K562 (cell line): ENCODE measurements at regions not wholly inside any gene's neighbourhood (a gene's known extent, or its start where the extent isn't known, plus 50 kb on each side); places are given as distances from the start of the nearest gene placed in this dataset.

Experiments used
- MTA2 ChIP-seq: fragments of 450-650 bp; IDR thresholded peaks from 2 replicates; pipeline ENCODE4 v1.6.1; 2016; ENCODE audit warnings: low read depth
- MTF1 ChIP-seq: fragments of 250-450 bp; sonication (Bioruptor Pico); IDR thresholded peaks from 2 replicates; pipeline ENCODE4 v1.9.0; 2021; ENCODE audit warnings: moderate library complexity, mild to moderate bottlenecking, inconsistent platforms, borderline replicate concordance
- RBM25 ChIP-seq: fragments of 200-400 bp; formaldehyde crosslinking; IDR thresholded peaks from 2 replicates; pipeline ENCODE4 v1.6.1; 2018; ENCODE audit warnings: low read length, low read depth, moderate library complexity; ENCODE audit not compliant: severe bottlenecking
- RCOR1 ChIP-seq, 2 experiments: IDR thresholded peaks; 2 replicates each; pipeline ENCODE4 v1.6.1; 2012; ENCODE audit warnings: low read depth in 2 of 2, low read length in 2 of 2, borderline replicate concordance in 1 of 2, improper control_type of control experiment in 1 of 2
- TSC22D4 ChIP-seq: fragments of 450-650 bp; IDR thresholded peaks from 2 replicates; pipeline ENCODE4 v1.6.1; 2016; ENCODE audit warnings: missing genetic modification characterization, missing biosample characterization, control low read depth
- TF ChIP-seq, protein P1 (sequence below): fragments of 250-450 bp; sonication (Bioruptor Pico); IDR thresholded peaks from 2 replicates; pipeline ENCODE4 v1.5.1; 2021; ENCODE audit warnings: mild to moderate bottlenecking
- TF ChIP-seq, protein P2 (sequence below), 2 experiments: fragments of 450-650 bp in 1 of 2; sonication (generic) in 1 of 2; formaldehyde crosslinking; conservative IDR thresholded peaks; 2 replicates each; pipeline versions ENCODE4 v1.4.0 to v1.8.1; 2020 to 2022; ENCODE audit warnings: mild to moderate bottlenecking in 1 of 2, missing genetic modification reagents in 1 of 2
- TF ChIP-seq, protein P3 (sequence below): sonication (generic); formaldehyde crosslinking; IDR thresholded peaks from 2 replicates; pipeline ENCODE4 v1.9.0; 2022; ENCODE audit warnings: mild to moderate bottlenecking, missing genetic modification reagents
- TF ChIP-seq, protein P4 (sequence below): fragments of 250-450 bp; sonication (Bioruptor Pico); IDR thresholded peaks from 2 replicates; pipeline ENCODE4 v1.4.0; 2020; ENCODE audit warnings: mild to moderate bottlenecking, moderate library complexity

DNA sequence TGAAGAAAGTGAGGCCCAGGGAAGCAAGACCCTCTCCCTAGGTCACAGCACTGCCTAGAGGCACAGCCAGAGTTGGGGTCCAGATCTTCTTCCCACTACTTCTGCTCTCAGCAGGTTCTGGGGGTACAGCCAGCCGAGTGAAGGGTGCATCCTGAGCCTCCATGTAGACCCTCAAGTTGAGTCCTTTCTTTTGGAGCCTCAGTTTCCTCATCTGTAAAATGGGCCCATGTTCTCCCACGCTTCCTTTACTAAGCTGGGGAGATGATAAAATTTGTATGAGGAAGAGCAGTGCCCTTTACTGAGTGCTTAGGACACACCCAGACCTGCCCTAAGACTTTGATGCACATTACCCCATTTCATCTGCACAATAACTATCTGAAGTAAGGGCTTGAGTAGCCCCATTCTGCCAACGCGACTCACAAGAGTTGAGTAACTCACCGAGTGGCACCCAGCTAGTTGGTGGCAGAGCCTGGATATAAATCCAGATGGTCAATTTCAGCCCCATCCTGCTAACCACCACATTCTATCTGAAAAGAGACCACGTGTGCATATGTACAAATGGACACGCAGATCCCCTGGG lies 64.3 kb upstream of the GGTA1 start (continued):
- TF ChIP-seq, protein P1, sequence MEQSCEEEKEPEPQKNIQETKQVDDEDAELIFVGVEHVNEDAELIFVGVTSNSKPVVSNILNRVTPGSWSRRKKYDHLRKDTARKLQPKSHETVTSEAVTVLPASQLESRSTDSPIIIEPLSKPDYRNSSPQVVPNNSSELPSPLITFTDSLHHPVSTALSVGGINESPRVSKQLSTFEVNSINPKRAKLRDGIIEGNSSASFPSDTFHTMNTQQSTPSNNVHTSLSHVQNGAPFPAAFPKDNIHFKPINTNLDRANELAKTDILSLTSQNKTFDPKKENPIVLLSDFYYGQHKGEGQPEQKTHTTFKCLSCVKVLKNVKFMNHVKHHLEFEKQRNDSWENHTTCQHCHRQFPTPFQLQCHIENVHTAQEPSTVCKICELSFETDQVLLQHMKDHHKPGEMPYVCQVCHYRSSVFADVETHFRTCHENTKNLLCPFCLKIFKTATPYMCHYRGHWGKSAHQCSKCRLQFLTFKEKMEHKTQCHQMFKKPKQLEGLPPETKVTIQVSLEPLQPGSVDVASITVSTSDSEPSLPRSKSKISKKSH, result no peak
- TF ChIP-seq, protein P2, sequence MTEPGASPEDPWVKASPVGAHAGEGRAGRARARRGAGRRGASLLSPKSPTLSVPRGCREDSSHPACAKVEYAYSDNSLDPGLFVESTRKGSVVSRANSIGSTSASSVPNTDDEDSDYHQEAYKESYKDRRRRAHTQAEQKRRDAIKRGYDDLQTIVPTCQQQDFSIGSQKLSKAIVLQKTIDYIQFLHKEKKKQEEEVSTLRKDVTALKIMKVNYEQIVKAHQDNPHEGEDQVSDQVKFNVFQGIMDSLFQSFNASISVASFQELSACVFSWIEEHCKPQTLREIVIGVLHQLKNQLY (CRISPR knock-in tag; conservative IDR thresholded peaks at IDR 0.05), result no peak
- TF ChIP-seq, protein P3, sequence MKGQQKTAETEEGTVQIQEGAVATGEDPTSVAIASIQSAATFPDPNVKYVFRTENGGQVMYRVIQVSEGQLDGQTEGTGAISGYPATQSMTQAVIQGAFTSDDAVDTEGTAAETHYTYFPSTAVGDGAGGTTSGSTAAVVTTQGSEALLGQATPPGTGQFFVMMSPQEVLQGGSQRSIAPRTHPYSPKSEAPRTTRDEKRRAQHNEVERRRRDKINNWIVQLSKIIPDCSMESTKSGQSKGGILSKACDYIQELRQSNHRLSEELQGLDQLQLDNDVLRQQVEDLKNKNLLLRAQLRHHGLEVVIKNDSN (CRISPR knock-in tag), result 0 out of 2 replicates have a peak, but pooled peaks have one; percentile 7
- TF ChIP-seq TSC22D4 (tag), result no peak
- TF ChIP-seq, protein P4, sequence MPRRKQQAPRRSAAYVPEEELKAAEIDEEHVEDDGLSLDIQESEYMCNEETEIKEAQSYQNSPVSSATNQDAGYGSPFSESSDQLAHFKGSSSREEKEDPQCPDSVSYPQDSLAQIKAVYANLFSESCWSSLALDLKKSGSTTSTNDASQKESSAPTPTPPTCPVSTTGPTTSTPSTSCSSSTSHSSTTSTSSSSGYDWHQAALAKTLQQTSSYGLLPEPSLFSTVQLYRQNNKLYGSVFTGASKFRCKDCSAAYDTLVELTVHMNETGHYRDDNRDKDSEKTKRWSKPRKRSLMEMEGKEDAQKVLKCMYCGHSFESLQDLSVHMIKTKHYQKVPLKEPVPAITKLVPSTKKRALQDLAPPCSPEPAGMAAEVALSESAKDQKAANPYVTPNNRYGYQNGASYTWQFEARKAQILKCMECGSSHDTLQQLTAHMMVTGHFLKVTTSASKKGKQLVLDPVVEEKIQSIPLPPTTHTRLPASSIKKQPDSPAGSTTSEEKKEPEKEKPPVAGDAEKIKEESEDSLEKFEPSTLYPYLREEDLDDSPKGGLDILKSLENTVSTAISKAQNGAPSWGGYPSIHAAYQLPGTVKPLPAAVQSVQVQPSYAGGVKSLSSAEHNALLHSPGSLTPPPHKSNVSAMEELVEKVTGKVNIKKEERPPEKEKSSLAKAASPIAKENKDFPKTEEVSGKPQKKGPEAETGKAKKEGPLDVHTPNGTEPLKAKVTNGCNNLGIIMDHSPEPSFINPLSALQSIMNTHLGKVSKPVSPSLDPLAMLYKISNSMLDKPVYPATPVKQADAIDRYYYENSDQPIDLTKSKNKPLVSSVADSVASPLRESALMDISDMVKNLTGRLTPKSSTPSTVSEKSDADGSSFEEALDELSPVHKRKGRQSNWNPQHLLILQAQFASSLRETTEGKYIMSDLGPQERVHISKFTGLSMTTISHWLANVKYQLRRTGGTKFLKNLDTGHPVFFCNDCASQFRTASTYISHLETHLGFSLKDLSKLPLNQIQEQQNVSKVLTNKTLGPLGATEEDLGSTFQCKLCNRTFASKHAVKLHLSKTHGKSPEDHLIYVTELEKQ (CRISPR knock-in tag), result no peak
- no peak for TF ChIP-seq MTA2
- TF ChIP-seq RCOR1 (IDR thresholded peaks at IDR 0.05; ENCODE audit: borderline replicate concordance in 1 of 2, low read depth in 2 of 2, low read length in 2 of 2), result 0 out of 4 replicates have a peak, but pooled peaks of 1 of the 2 experiments have one; percentile 14
- no peak for TF ChIP-seq MTF1 (CRISPR knock-in tag)
- TF ChIP-seq RBM25, result peak; percentile 85
